KMS-11 (cell line): ENCODE measurements at regions not wholly inside any gene's neighbourhood (a gene's known extent, or its start where the extent isn't known, plus 50 kb on each side); places are given as distances from the start of the nearest gene placed in this dataset.

ENCODE experiments used
- H2AFZ ChIP-seq: fragments of 200-600 bp; sonication (generic); 2 replicates; pipeline ENCODE4 v1.6.1; 2016; ENCODE audit warnings: antibody characterized with exemption, mixed run types, low read depth
- H3K27ac ChIP-seq: fragments of 200-600 bp; sonication (generic); 2 replicates; pipeline ENCODE4 v1.6.1; 2016; ENCODE audit warnings: mild to moderate bottlenecking, mixed run types
- H3K27me3 ChIP-seq: fragments of 200-600 bp; sonication (generic); 2 replicates; pipeline ENCODE4 v1.6.1; 2017; ENCODE audit warnings: mild to moderate bottlenecking, low read depth, mixed run types, moderate library complexity; ENCODE audit not compliant: insufficient read depth
- H3K36me3 ChIP-seq: fragments of 200-600 bp; sonication (generic); 2 replicates; pipeline ENCODE4 v1.6.1; 2017; ENCODE audit warnings: mild to moderate bottlenecking, mixed run types; ENCODE audit not compliant: insufficient read depth
- H3K4me1 ChIP-seq: fragments of 200-600 bp; sonication (generic); 2 replicates; pipeline ENCODE4 v1.6.1; 2016; ENCODE audit warnings: mild to moderate bottlenecking, low read depth, mixed run types; ENCODE audit not compliant: poor library complexity, severe bottlenecking
- H3K4me2 ChIP-seq: fragments of 200-600 bp; sonication (generic); 2 replicates; pipeline ENCODE4 v1.7.0; 2016; ENCODE audit warnings: mild to moderate bottlenecking, mixed run types
- H3K4me3 ChIP-seq: fragments of 200-600 bp; sonication (generic); IDR thresholded peaks from 2 replicates; pipeline ENCODE4 v1.6.1; 2017; ENCODE audit warnings: low read depth, low read length, mixed read lengths; ENCODE audit not compliant: insufficient read depth
- H3K79me2 ChIP-seq: fragments of 200-600 bp; sonication (generic); 2 replicates; pipeline ENCODE4 v1.6.1; 2016; ENCODE audit warnings: low read depth, mixed run types; ENCODE audit not compliant: insufficient read depth
- H3K9ac ChIP-seq: fragments of 200-600 bp; sonication (generic); 2 replicates; pipeline ENCODE4 v1.6.1; 2016; ENCODE audit warnings: mild to moderate bottlenecking, mixed run types
- H4K20me1 ChIP-seq: fragments of 200-600 bp; sonication (generic); 2 replicates; pipeline ENCODE4 v1.6.1; 2016; ENCODE audit warnings: mild to moderate bottlenecking, mixed run types; ENCODE audit not compliant: insufficient read depth
- CTCF ChIP-seq: fragments of 200-600 bp; sonication (generic); conservative IDR thresholded peaks from 2 replicates; pipeline ENCODE4 v1.6.1; 2017; ENCODE audit warnings: low read depth, mild to moderate bottlenecking, antibody characterized with exemption, low read length, moderate library complexity, mixed read lengths

- no peaks in the 10 kb centered on the region for H3K79me2 ChIP-seq
- no peaks in the 10 kb centered on the region for H3K27me3 ChIP-seq
- H3K9ac ChIP-seq, result no peak overlapping the region
- no peaks in the 10 kb centered on the region for H3K36me3 ChIP-seq
- no peak overlapping the region for H3K4me3 ChIP-seq
- H3K4me1 ChIP-seq, result no peaks in the 10 kb centered on the region
- H2AFZ ChIP-seq, result no peak overlapping the region
- H3K27ac ChIP-seq, result no peak overlapping the region
- no peak overlapping the region for H3K4me2 ChIP-seq
- H4K20me1 ChIP-seq, result no peaks in the 10 kb centered on the region
- no peak for TF ChIP-seq CTCF
Measured at GRCh38 chr19:28899703-28900102, 313.2 kb downstream of the UQCRFS1 start.

- Histone ChIP-seq H3K4me2 (no peak overlapping the region), H2AFZ (no peak overlapping the region), H3K9ac (no peak overlapping the region), H4K20me1 (no peaks in the 10 kb centered on the region), H3K4me3 (no peak overlapping the region), H3K79me2 (no peaks in the 10 kb centered on the region), H3K27ac (no peak overlapping the region), H3K36me3 (no peaks in the 10 kb centered on the region), H3K27me3 (no peaks in the 10 kb centered on the region), H3K4me1 (no peaks in the 10 kb centered on the region)
- no peak for TF ChIP-seq CTCF
Measured at GRCh38 chr19:28898249-28898648, 314.7 kb downstream of the UQCRFS1 start.

GRCh38 chr19:28889941-28890670, 322.8 kb downstream of the UQCRFS1 start:
- Histone ChIP-seq H3K4me2 (no peak overlapping the region), H3K27ac (no peak overlapping the region), H2AFZ (no peak overlapping the region), H3K79me2 (no peaks in the 10 kb centered on the region), H3K9ac (no peak overlapping the region), H3K4me1 (no peaks in the 10 kb centered on the region), H4K20me1 (no peaks in the 10 kb centered on the region), H3K27me3 (no peaks in the 10 kb centered on the region), H3K4me3 (no peak overlapping the region), H3K36me3 (no peaks in the 10 kb centered on the region)
- no peak for TF ChIP-seq CTCF

GRCh38 chr19:28887920-28888618, 324.9 kb downstream of the UQCRFS1 start:
- no peaks in the 10 kb centered on the region for H3K4me1 ChIP-seq
- no peaks in the 10 kb centered on the region for H3K79me2 ChIP-seq
- H3K9ac ChIP-seq, result no peak overlapping the region
- no peaks in the 10 kb centered on the region for H4K20me1 ChIP-seq
- H3K27ac ChIP-seq, result no peak overlapping the region
- no peak overlapping the region for H3K4me2 ChIP-seq
- H3K27me3 ChIP-seq, result no peaks in the 10 kb centered on the region
- no peaks in the 10 kb centered on the region for H3K36me3 ChIP-seq
- TF ChIP-seq CTCF, result no peak
- no peak overlapping the region for H3K4me3 ChIP-seq
- H2AFZ ChIP-seq, result no peak overlapping the region
